ENCODE measurements at regions not wholly inside any gene's neighbourhood (a gene's known extent, or its start where the extent isn't known, plus 50 kb on each side); places are given as distances from the start of the nearest gene placed in this dataset.
"Not testable (repeated sequence)": the region's sequence is repeated elsewhere in the genome, so short reads cannot be mapped to it uniquely, and the experiment has no call there.

- TF ChIP-seq, protein P1, sequence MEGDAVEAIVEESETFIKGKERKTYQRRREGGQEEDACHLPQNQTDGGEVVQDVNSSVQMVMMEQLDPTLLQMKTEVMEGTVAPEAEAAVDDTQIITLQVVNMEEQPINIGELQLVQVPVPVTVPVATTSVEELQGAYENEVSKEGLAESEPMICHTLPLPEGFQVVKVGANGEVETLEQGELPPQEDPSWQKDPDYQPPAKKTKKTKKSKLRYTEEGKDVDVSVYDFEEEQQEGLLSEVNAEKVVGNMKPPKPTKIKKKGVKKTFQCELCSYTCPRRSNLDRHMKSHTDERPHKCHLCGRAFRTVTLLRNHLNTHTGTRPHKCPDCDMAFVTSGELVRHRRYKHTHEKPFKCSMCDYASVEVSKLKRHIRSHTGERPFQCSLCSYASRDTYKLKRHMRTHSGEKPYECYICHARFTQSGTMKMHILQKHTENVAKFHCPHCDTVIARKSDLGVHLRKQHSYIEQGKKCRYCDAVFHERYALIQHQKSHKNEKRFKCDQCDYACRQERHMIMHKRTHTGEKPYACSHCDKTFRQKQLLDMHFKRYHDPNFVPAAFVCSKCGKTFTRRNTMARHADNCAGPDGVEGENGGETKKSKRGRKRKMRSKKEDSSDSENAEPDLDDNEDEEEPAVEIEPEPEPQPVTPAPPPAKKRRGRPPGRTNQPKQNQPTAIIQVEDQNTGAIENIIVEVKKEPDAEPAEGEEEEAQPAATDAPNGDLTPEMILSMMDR (conservative IDR thresholded peaks at IDR 0.05; ENCODE audit: low read depth): no peak
- no peak overlapping the region for H3K27ac ChIP-seq
- DNase-seq (ENCODE audit: low spot score): no peak
- ChIA-PET CTCF (interaction anchor here (0.6 kb wide), 1 partner anchor 348 kb away, joined by 3 read pairs; no protein-coding TSS in a partner anchor), POLR2A (ENCODE audit: low non-redundant PET) (no interaction called here)
Observed at GRCh38 chr11:33444835-33445594, 187.8 kb downstream of the HIPK3 start.

- DNase-seq (ENCODE audit: low spot score): no peak
- ChIA-PET POLR2A (ENCODE audit: low non-redundant PET) (no interaction called here), CTCF (interaction anchor here (0.7 to 0.9 kb wide), 2 partner anchors 91 to 147 kb away, joined by 3 to 7 read pairs; no protein-coding TSS in a partner anchor)
Observed at GRCh38 chr11:33443684-33444083, 186.5 kb downstream of the HIPK3 start.

DNA sequence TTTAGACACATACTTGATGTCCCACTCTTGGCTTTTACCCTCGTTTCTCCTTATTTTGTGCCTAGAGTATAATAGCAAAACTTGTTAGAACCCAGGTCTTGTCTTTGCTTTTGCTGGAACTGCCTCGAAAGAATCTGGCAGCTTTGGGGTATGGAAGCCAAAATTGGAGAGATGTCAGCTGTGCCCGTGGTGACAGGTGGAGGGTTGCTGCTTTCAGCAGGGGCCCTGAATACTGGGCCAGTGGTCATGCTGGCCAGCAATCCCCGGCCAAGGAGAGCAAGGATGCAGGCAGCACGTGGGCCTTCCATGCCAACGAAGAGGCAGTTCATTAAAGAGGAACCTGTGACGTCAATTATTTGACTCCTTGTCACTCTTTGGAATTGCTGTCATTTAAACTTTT lies 181.1 kb downstream of the HIPK3 start:
- ChIA-PET POLR2A (ENCODE audit: low non-redundant PET) (no interaction called here), CTCF (interaction anchor here (0.6 kb wide), 1 partner anchor 1030 kb away, joined by 3 read pairs; no protein-coding TSS in a partner anchor)
- H3K27ac ChIP-seq: no peak overlapping the region
- DNase-seq (ENCODE audit: low spot score): no peak
- TF ChIP-seq, protein P1 (conservative IDR thresholded peaks at IDR 0.05; ENCODE audit: low read depth): no peak

More at GRCh38 chr11:33443684-33444083, 186.5 kb downstream of the HIPK3 start:
- no peak overlapping the region for H3K27ac ChIP-seq
- TF ChIP-seq, protein P1 (conservative IDR thresholded peaks at IDR 0.05; ENCODE audit: low read depth): no peak

- H3K27ac ChIP-seq: no peak overlapping the region
- TF ChIP-seq, protein P1 (conservative IDR thresholded peaks at IDR 0.05; ENCODE audit: low read depth): no peak
- no peak for DNase-seq (ENCODE audit: low spot score)
- ChIA-PET POLR2A (ENCODE audit: low non-redundant PET) (no interaction called here), CTCF (no interaction called here)
Observed at GRCh38 chr11:33437529-33437928, 180.3 kb downstream of the HIPK3 start.

GRCh38 chr11:33435216-33435615 lies 178.0 kb downstream of the HIPK3 start:
- H3K27ac ChIP-seq: no peak overlapping the region
- ChIA-PET CTCF (no interaction called here), POLR2A (ENCODE audit: low non-redundant PET) (no interaction called here)
- TF ChIP-seq, protein P1 (conservative IDR thresholded peaks at IDR 0.05; ENCODE audit: low read depth): no peak
- no peak for DNase-seq (ENCODE audit: low spot score)

DNA sequence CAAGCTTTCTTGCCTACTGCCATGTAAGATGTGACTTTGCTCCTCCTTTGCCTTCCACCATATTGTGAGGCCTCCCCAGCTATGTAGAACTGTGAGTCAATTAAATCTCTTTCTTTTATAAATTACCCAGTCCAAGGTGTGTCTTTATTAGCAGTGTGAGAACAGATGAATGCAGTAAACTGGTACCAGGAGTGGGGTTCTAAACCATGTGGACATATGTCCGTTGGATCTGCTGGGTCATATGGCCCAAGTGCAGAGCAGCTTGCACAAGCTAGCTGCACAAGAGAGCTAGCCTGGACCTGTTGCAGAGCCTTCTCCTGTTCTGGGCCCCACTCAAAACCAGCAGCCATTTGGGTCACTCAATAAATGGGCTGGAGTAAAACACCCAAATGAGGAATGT lies 177.1 kb downstream of the HIPK3 start:
- ChIA-PET POLR2A (ENCODE audit: low non-redundant PET) (no interaction called here), CTCF (no interaction called here)
- no peak for DNase-seq (ENCODE audit: low spot score)
- no peak overlapping the region for H3K27ac ChIP-seq
- TF ChIP-seq, protein P1 (conservative IDR thresholded peaks at IDR 0.05; ENCODE audit: low read depth): no peak

GRCh38 chr11:33428435-33428834 lies 171.3 kb downstream of the HIPK3 start:
- POLR2A ChIA-PET (ENCODE audit: low non-redundant PET); DNase-seq (ENCODE audit: low spot score); H3K27ac ChIP-seq: not testable (repeated sequence)
- CTCF ChIA-PET: interaction anchor here (0.6 kb wide), 1 partner anchor 15 kb away, joined by 3 read pairs; no protein-coding TSS in a partner anchor
